GM18909 (cell line): ENCODE measurements at regions not wholly inside any gene's neighbourhood (a gene's known extent, or its start where the extent isn't known, plus 50 kb on each side); places are given as distances from the start of the nearest gene placed in this dataset.

Source experiments
- ATAC-seq: cut with Tn5 transposase; IDR thresholded peaks from one replicate; pipeline ENCODE4 v1.9.1; 2021; ENCODE audit warnings: mild to moderate bottlenecking; ENCODE audit not compliant: unreplicated experiment, poor library complexity

DNA sequence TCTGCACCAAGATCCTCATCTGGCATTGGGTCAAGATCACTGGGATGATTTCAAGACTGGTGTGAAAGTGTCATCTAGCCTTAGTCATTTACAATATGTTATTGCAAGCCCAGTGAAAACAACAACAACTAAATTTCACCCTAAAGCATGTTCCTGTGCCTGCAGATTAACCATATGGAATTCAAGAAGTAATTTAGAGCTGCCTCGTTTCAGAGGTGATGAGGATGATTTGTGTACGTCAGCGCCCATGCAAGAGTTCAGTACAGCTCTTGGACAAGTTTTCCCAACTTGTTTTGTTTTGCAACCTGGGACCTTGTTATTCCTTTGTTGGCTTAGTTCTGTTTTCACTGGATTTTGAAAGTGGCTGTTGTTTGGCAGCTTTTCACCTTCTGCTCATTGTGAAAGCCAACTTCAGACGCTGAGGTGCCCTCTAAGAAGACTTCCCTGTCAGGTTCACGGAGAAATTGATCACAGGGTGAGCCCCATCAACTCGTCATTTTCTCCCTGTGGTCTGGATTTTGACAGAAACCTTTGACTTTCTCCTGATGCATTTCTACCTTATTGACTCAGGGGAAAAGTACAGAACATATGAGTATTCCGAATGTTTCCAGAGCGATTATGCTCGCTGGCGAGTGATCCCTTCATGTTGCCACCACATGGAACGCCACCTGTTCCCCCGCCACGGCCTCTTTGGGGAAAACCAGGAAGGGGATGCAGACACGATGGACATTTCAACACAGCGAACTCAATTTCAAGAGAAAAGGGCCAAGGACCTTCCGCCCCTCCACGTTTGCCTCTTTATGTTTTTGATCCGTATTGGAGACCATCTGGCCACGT is 85.6 kb downstream of the FOXL1 start:
- ATAC-seq: no peak

DNA sequence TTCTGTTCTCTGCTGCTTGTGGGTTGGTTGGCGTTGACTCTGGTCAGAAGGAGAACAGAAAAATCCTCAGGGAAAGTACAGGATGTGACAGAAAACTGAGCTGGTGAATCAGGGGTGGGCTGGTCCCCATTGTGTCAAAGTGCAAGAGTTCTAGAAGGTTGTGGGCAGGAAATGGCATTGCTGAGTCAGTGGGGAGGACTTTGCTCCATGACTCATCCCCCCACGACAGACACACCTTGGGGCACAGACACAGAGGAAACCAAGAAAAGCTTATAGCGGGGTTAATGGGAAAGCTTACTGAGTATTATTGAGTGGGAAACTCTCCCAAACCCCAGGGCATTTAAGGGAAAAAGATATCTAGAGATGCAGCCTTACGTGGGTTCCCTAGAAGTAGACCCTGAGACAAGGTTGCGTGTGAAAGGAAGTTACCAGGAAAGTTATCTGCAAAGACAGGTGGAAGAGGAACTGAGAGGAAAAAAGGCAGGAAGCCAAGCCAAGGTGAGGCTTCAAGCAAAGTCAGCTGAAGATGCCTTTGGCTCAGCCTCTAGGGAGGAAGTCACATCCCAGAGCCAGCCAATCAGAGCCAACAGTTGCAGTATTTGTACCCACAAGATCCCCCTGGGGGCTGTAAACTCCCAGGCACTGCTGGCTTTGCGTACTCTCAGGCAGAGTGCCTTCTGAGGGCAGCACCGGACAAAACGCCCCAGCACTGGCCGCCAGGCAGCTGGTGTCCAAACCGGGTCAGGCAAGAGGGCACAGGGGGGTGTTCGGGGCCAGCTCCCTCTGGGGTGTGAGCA is 86.4 kb downstream of the FOXL1 start:
- ATAC-seq: peak; percentile 78

- ATAC-seq: peak; percentile 16
Observed at GRCh38 chr16:86665319-86665675, 86.9 kb downstream of the FOXL1 start.

DNA sequence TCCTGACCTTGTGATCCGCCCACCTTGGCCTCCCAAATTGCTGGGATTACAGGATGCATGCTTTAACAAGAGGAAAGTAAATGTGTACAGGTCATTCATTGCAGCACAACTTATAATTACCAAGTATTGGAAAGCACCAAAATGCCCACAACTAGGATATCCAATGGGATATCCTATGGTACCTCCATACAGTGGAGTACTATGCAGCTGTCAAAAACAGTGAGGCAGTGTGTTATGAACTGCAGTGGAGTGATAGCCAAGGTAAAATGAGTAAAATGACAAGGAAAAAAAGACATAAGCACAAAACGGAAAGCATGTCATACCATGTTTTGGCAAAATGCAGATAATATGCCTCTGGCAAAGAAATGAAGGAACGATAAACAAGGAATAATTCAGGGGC is 87.6 kb downstream of the FOXL1 start:
- no peak for ATAC-seq

- ATAC-seq: no peak
Observed at GRCh38 chr16:86667035-86667434, 88.7 kb downstream of the FOXL1 start.

DNA sequence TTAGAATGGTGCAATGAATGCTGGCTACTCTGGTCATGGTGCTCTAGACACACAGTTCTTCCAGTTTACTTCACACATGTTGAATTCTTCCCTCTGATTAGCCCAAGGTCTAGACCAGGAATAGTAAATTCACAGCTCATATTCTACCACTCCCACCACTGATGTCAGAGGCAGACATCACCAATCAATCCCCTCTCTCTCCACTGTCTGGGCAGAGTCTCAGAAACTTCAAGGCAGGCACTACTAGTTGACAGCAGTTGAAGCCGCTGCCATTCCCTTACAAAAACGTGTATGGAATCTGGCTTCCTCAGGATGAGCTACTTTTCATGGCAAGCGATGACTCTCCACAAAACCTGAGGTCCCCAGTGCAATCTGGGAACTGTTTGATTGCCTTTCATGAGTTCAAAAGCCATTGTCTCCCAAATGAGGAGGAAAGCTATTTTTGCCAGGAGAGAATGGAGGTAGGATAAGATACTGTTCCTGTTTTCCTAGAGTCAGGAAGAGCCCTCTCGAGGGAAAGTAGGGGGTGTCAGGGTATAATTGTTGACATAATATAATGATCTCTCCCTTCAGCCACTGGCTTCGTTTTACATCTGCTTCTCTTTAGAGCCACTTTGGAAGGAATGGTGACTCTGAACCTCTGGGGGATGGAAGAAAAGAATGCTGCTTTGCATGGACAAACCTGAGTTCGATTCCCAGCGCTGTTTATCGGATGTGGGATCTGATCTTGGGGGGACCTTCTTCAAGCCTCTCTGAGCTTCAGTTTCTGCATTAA is 90.0 kb downstream of the FOXL1 start:
- no peak for ATAC-seq

GRCh38 chr16:86669285-86669805 is 91.0 kb downstream of the FOXL1 start:
- ATAC-seq: no peak

- no peak for ATAC-seq
Observed at GRCh38 chr16:86669937-86670749, 91.8 kb downstream of the FOXL1 start.

DNA sequence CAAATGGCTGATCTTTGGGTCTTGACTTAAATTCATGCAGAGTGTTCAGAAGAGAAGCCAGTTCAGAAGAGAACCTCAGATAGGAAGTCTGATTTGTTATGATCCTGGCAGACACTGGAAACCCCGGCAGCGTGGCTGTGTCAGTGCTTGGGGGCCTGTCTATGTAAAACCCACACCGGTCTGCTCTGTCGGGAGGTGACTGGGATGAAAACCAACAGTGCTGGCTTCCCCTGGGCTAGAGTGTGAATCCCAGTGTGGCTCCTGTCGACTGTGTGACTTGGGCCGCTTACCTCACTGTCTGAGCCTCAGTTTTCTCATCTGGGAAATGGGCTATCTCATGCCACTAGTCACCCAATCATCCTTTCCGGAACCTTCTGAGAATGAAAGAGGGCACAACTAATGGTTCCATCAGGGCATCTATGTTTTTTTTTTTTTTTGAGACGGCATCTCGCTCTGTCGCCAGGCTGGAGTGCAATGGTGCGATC is 92.4 kb downstream of the FOXL1 start:
- ATAC-seq: no peak

GRCh38 chr16:86671486-86672178 is 93.3 kb downstream of the FOXL1 start:
- ATAC-seq: no peak

GRCh38 chr16:86672179-86672863 is 94.0 kb downstream of the FOXL1 start:
- ATAC-seq: no peak

DNA sequence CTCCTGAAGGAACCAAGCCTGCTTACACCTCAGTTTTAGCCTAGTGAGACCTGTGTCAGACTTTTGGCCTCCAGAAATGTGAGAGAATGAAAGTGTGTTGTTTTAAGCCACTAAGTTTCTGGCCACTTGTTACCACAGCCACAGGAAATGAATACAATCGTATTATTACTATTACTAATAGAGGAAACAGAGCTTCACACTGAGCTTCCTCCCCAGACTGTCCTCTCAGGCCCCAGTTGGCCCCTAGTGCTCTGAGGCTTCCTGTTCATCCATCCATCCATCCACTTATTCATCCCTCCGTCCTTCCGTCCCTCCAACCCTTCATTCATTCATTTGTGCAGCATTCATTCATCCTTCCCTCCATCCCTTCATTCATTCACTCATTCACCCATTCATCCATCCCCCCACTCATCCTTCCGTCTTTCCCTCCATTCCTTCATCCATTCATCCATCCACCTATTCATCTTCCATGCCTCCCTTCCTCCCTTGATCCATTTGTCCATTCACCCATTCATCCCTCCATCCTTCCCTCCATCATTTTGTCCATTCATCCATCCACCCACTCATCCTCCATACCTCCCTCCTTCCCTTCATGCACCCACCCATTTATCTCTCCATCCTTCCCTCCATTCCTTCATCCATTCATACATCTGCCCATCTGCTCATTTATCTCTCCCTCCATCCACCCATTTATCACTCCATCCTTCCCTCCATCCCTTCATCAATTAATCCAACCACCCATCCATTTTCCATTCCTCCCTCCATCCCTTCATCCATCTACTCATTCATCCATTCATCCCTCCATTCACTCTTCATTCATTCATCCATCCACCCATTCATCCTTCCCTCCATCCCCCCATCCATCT is 95.0 kb downstream of the FOXL1 start:
- no peak for ATAC-seq

DNA sequence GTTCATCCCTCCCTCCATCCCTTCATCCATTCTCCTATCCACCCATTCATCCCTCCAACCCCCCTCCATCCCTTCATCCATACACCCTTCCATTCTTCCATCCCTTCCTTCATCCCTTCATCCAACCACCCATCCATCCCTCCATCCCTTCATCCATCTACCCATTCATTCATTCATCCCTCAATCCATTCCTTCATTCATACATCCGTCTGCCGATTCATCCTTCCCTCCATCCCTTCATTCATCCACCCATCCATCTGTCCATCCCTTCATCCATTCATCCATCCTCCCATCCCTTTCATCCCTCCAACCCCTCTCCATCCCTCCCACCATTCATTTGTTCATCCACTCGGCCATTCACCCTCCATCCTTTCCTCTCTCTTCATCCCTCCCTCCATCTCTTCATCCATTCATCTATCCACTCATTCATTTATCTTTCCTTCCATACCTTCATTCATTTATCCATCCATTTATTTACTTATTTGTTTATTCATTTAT is 95.7 kb downstream of the FOXL1 start:
- ATAC-seq: no peak

GRCh38 chr16:86676254-86676670 is 97.9 kb downstream of the FOXL1 start:
- ATAC-seq: no peak

- no peak for ATAC-seq
Observed at GRCh38 chr16:86679490-86679889, 101.1 kb downstream of the FOXL1 start.

- no peak for ATAC-seq
Observed at GRCh38 chr16:86680162-86680561, 101.8 kb downstream of the FOXL1 start.

DNA sequence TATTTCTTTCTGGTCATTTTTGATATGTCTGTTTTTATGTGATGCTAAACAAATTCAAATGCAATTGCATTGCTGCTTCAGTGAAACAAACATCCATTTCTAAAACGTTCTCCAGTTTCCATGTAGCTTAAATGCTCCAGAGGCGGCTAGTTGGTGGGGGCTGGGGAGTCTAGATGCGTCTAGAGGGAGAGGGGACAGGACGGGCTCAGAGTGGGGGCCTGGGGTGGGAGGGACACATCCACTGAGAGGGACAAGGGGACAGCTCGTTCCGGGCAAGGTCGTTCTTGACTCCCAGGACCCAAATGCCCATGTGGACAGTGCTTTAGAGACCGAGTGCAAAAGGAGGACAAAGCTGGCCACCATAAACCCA is 102.3 kb downstream of the FOXL1 start:
- ATAC-seq: no peak
